Endothelial cell of umbilical vein (primary cell): ENCODE measurements at regions not wholly inside any gene's neighbourhood (a gene's known extent, or its start where the extent isn't known, plus 50 kb on each side); places are given as distances from the start of the nearest gene placed in this dataset.

Experiments
- BruUV-seq: library from RNA; stranded (reverse); fragments of 400-500 nt; replicated peaks from 2 replicates; lab custom pipeline; 2021; lab: Mats Ljungman, UMichigan
- CTCF ChIA-PET: fragments of 300-600, 350-600 bp; sonication (Branson Sonifier 250); formaldehyde crosslinking; loops from one replicate; lab custom pipeline; 2021; ENCODE audit warnings: antibody characterized with exemption, inconsistent platforms; lab: Charles Lee
- POLR2A ChIA-PET: fragments of 300-600, 350-600 bp; sonication (Branson Sonifier 250); formaldehyde crosslinking; loops from one replicate; lab custom pipeline; 2021; ENCODE audit warnings: antibody characterized with exemption, inconsistent platforms; lab: Charles Lee
- DNase-seq: peaks from one replicate; pipeline ENCODE4 v3.0.0-alpha.2; 2011; ENCODE audit warnings: low read depth, low spot score
- FAIRE-seq: peaks from 2 replicates; lab custom pipeline; 2011; peaks lifted over from hg19 to GRCh38; lab: Jason Lieb, UNC
- H2AFZ ChIP-seq: 2 replicates; pipeline ENCODE4 v1.6.0; 2012; ENCODE audit warnings: low read depth, low read length, control low read depth, inconsistent platforms
- H3K27ac ChIP-seq: 2 replicates; pipeline ENCODE4 v1.5.1; 2011; ENCODE audit warnings: low read depth, mild to moderate bottlenecking, control low read depth, low read length, moderate library complexity; ENCODE audit not compliant: insufficient read depth
- H3K27me3 ChIP-seq, 2 experiments: 2 replicates each; pipeline versions ENCODE4 v1.6.0 to v1.6.1; 2011; ENCODE audit warnings: low read length in 2 of 2, mixed read lengths in 1 of 2; ENCODE audit not compliant: control insufficient read depth in 2 of 2, insufficient read depth in 2 of 2
- H3K36me3 ChIP-seq, 2 experiments: 2 replicates in 1 of 2; 3 replicates in 1 of 2; pipeline ENCODE4 v1.5.1; 2011; ENCODE audit warnings: low read length in 2 of 2, mild to moderate bottlenecking in 1 of 2, moderate library complexity in 1 of 2; ENCODE audit not compliant: control insufficient read depth in 2 of 2, insufficient read depth in 2 of 2; ENCODE audit errors: extremely low read depth in 1 of 2
- H3K4me1 ChIP-seq: 3 replicates; pipeline ENCODE4 v1.5.1; 2011; ENCODE audit warnings: mild to moderate bottlenecking, low read length; ENCODE audit not compliant: control insufficient read depth, insufficient read depth; ENCODE audit errors: extremely low read depth
- H3K4me2 ChIP-seq: 2 replicates; pipeline ENCODE4 v1.6.1; 2011; ENCODE audit warnings: low read length, control low read depth, mixed read lengths; ENCODE audit not compliant: insufficient read depth
- H3K4me3 ChIP-seq, 3 experiments: fragments of 200-600 bp in 1 of 3; sonication (generic), shearing (Covaris generic) in 1 of 3; replicated peaks in 1 of 3; 2 replicates each; pipeline ENCODE4 v1.5.1; 2011 to 2016; ENCODE audit warnings: control low read depth in 3 of 3, low read length in 3 of 3, mild to moderate bottlenecking in 2 of 3, inconsistent platforms in 1 of 3, low read depth in 1 of 3, moderate library complexity in 1 of 3; ENCODE audit not compliant: insufficient read depth in 1 of 3
- H3K79me2 ChIP-seq: 2 replicates; pipeline ENCODE4 v1.6.0; 2012; ENCODE audit warnings: low read length, inconsistent platforms; ENCODE audit not compliant: control insufficient read depth, insufficient read depth
- H3K9ac ChIP-seq: replicated peaks from 2 replicates; pipeline ENCODE3; 2011; ENCODE audit warnings: low read length, control low read depth; ENCODE audit not compliant: insufficient read depth; ENCODE audit errors: extremely low read depth
- H3K9me1 ChIP-seq: replicated peaks from 3 replicates; pipeline ENCODE4 v1.6.0; 2011; ENCODE audit warnings: mild to moderate bottlenecking, low read length; ENCODE audit not compliant: control insufficient read depth, insufficient read depth; ENCODE audit errors: extremely low read depth
- H3K9me3 ChIP-seq: replicated peaks from 2 replicates; pipeline ENCODE4 v1.5.1; 2012; ENCODE audit warnings: low read length, inconsistent platforms; ENCODE audit not compliant: control insufficient read depth, insufficient read depth
- H4K20me1 ChIP-seq: replicated peaks from 2 replicates; pipeline ENCODE3; 2011; ENCODE audit warnings: mild to moderate bottlenecking, low read length; ENCODE audit not compliant: control insufficient read depth, insufficient read depth; ENCODE audit errors: extremely low read depth
- CTCF ChIP-seq, 2 donors: IDR thresholded peaks; 1 replicate in 1 of 2; 2 replicates in 1 of 2; pipeline ENCODE4 v1.5.1; 2011; ENCODE audit warnings: low read length in 2 of 2, mild to moderate bottlenecking in 2 of 2, moderate library complexity in 2 of 2, control low read depth in 1 of 2, inconsistent platforms in 1 of 2, low read depth in 1 of 2; ENCODE audit not compliant: insufficient read depth in 1 of 2; ENCODE audit errors: extremely low read depth in 1 of 2
- EZH2 ChIP-seq: IDR thresholded peaks from 2 replicates; pipeline ENCODE4 v1.6.1; 2012; ENCODE audit warnings: borderline replicate concordance, low read depth, mild to moderate bottlenecking, moderate library complexity, low read length, inconsistent platforms; ENCODE audit not compliant: severe bottlenecking
- FOS ChIP-seq: IDR thresholded peaks from 2 replicates; pipeline ENCODE4 v1.6.1; 2011; ENCODE audit warnings: mild to moderate bottlenecking, low read length, moderate library complexity, borderline replicate concordance; ENCODE audit not compliant: insufficient read depth
- GATA2 ChIP-seq: IDR thresholded peaks from 2 replicates; pipeline ENCODE4 v1.7.0; 2011; ENCODE audit warnings: low read depth, mild to moderate bottlenecking, moderate library complexity, mixed read lengths, low read length; ENCODE audit not compliant: insufficient read length, insufficient read depth
- JUN ChIP-seq: IDR thresholded peaks from 2 replicates; pipeline ENCODE4 v1.6.1; 2011; ENCODE audit warnings: borderline replicate concordance, low read depth; ENCODE audit not compliant: insufficient read length, insufficient read depth
- MAX ChIP-seq: IDR thresholded peaks from 2 replicates; pipeline ENCODE4 v1.6.1; 2011; ENCODE audit not compliant: insufficient read depth, insufficient read length
- MYC ChIP-seq: IDR thresholded peaks from one replicate; pipeline ENCODE4 v1.6.1; 2011; ENCODE audit warnings: mild to moderate bottlenecking, low read depth, low read length
- POLR2A ChIP-seq: IDR thresholded peaks from 2 replicates; pipeline ENCODE4 v1.6.1; 2012; ENCODE audit warnings: low read depth, mild to moderate bottlenecking, control low read depth, low read length
- POLR2AphosphoS5 ChIP-seq: IDR thresholded peaks from 2 replicates; pipeline ENCODE4 v1.6.1; 2012; ENCODE audit warnings: low read depth, mild to moderate bottlenecking, control low read depth, low read length, moderate library complexity; ENCODE audit not compliant: insufficient read depth
- dilution Hi-C: fragments of 300-500 bp; cut with MboI; formaldehyde crosslinking; loops from one replicate; pipeline ENCODE4 v1.15.0; 2019; ENCODE audit warnings: low sequenced_read_pairs; ENCODE audit not compliant: extremely low pct_ligation_motif_present
- intact Hi-C: fragments of 100-400 bp; cut with micrococcal nuclease; formaldehyde crosslinking; loops from one replicate; pipeline ENCODE4 v1.10.0; 2022

GRCh38 chr2:17426743-17427142 lies 91.5 kb downstream of the RAD51AP2 start:
- no peaks in the 10 kb centered on the region for H3K27me3 ChIP-seq
- H3K4me3 ChIP-seq = no peak overlapping the region
- no TSS peak for BruUV-seq
- no peak overlapping the region for H3K9ac ChIP-seq
- TF ChIP-seq MYC (no peak), EZH2 (no peak), POLR2A (no peak), FOS (no peak)
- no peaks in the 10 kb centered on the region for H3K36me3 ChIP-seq
- ChIA-PET CTCF (no interaction called here), POLR2A (no interaction called here)
- no peaks in the 10 kb centered on the region for H3K4me1 ChIP-seq
- H3K4me2 ChIP-seq = no peak overlapping the region
- intact Hi-C loops (no loop called here), dilution Hi-C loops (no loop called here)
- DNase-seq = no peak
- no peaks in the 10 kb centered on the region for H3K9me3 ChIP-seq
- H4K20me1 ChIP-seq = no peaks in the 10 kb centered on the region
- H3K9me1 ChIP-seq = no peaks in the 10 kb centered on the region
- no peak overlapping the region for H3K27ac ChIP-seq
- no peak overlapping the region for H2AFZ ChIP-seq
- no peak for FAIRE-seq
- H3K79me2 ChIP-seq = no peaks in the 10 kb centered on the region

GRCh38 chr2:17422061-17422460 lies 96.2 kb downstream of the RAD51AP2 start:
- no peak for FAIRE-seq
- no peaks in the 10 kb centered on the region for H3K27me3 ChIP-seq
- H2AFZ ChIP-seq = no peak overlapping the region

More at GRCh38 chr2:17422061-17422460, 96.2 kb downstream of the RAD51AP2 start:
- no peaks in the 10 kb centered on the region for H3K79me2 ChIP-seq
- CTCF ChIA-PET = no interaction called here
- POLR2A ChIA-PET = no interaction called here
- no peak overlapping the region for H3K27ac ChIP-seq
- no peaks in the 10 kb centered on the region for H3K4me1 ChIP-seq
- H3K4me2 ChIP-seq = no peak overlapping the region
- H3K4me3 ChIP-seq = no peak overlapping the region
- intact Hi-C loops (no loop called here), dilution Hi-C loops (no loop called here)
- no peak overlapping the region for H3K9ac ChIP-seq
- H4K20me1 ChIP-seq = no peaks in the 10 kb centered on the region
- TF ChIP-seq POLR2AphosphoS5 (no peak), JUN (no peak), MAX (no peak), GATA2 (no peak), FOS (no peak), EZH2 (no peak), MYC (no peak), POLR2A (no peak), CTCF (IDR thresholded peaks at IDR 0.05; ENCODE audit: extremely low read depth in 1 of 2, insufficient read depth in 1 of 2, low read depth in 1 of 2, low read length in 2 of 2) (no peak)
- no peaks in the 10 kb centered on the region for H3K36me3 ChIP-seq
- no TSS peak for BruUV-seq
- no peaks in the 10 kb centered on the region for H3K9me1 ChIP-seq
- no peak for DNase-seq
- H3K9me3 ChIP-seq = no peaks in the 10 kb centered on the region
